NCI-H774 (cell line): ENCODE measurements at regions not wholly inside any gene's neighbourhood (a gene's known extent, or its start where the extent isn't known, plus 50 kb on each side); places are given as distances from the start of the nearest gene placed in this dataset.

Experiments used
- DNase-seq: peaks from one replicate; lab custom pipeline; 2025; lab: John Stamatoyannopoulos, UW

DNA sequence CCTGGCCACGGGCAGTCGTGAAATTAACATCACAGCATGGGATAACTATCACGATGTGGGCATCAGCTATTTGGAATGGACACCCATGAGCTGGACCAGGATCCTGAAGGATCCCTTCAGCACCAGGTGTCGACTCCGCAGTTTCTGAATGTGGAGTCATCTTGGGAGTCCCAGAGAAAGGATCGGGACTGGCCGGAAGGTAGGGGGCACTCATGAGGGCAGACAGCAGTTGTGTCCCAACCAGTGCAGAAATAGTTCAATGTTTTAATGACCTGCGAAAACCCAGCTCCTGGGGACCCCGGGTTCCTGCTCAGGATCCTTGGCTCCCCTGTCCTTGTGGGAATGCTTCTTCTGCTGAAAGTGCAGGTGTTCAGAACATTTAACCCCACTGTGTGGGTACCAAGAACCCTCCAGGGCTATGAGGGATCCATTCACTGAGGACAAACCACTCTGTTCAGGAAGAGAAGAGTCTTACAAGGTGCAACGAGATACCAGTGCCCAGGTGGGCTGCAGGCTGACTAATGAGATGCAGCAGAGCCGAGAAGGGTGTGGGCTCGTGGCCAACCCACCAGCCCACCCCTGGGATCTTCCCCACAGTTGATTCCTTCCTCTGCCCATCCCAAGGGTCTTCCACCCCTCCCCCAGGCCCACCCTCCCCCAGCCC is 154.8 kb downstream of the SALL1 start:
- no peak for DNase-seq

DNA sequence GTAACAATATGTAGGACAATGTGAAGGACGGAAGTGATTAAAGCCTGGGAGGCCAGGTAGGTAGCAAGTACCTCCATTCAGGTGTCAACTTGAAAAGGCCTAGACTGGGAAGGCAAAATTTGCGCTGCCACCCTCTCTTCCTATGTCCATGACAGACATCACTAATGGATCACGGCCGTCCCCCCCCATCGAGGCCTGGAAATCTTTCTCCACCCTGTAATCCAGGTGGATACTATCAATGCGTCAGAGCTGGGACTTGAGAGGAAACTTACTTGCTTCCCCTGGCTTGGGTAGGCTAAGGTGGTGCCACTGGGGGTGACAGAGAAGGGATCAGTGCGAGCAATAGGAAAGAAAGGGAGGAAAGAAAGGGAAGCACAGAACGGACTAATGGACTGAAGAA is 156.1 kb downstream of the SALL1 start:
- no peak for DNase-seq

DNA sequence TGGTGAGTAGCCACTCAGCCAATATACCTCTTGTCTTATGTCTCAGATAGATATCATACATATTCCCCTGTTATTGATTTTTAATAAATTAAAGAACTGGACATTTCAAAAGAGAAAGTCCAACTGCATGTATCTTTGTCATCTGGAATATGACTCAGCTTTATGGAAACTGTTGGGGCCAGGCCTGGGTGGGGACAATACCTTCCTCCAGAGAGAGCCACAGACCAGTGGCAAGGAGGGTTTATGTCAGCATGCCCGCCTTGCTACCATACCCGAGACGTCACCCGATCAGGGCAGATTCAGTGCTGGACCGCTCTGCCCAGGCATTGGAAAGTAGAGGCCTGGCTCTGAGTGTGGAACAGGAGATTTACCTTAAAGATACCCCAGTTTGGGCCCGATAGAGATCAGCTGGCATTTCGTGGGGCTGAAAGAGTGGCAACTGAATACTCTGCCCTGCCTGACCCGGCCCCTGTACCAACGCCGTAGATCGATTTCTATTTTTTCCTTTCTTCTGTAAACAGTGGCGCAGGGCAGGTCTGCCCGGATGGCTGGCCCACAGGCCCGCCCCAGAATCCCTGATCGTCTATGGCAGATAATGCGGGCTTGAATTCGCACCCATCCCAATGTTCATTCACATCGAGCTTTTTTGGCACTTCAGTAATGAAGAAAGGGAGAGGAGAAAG is 158.6 kb downstream of the SALL1 start:
- no peak for DNase-seq

DNA sequence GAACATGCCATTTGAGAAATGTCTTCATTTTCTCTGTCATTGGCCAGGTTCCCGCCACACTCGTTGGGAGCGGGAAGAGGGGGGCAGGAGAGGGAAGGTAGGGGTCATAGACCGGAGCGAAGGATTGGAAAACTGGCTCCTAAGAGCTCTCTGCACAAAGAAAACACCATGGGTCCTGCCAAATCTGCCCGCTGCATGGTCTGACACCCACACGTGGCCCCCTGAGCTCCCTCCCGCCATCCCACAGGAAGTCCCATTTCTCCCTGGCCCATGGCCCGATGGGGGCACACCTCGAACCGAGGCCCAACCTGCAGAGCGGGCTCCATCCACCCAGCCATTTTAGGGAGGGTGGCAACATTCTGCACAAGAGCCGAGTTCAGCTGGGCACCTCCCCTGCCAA is 159.6 kb downstream of the SALL1 start:
- no peak for DNase-seq

DNA sequence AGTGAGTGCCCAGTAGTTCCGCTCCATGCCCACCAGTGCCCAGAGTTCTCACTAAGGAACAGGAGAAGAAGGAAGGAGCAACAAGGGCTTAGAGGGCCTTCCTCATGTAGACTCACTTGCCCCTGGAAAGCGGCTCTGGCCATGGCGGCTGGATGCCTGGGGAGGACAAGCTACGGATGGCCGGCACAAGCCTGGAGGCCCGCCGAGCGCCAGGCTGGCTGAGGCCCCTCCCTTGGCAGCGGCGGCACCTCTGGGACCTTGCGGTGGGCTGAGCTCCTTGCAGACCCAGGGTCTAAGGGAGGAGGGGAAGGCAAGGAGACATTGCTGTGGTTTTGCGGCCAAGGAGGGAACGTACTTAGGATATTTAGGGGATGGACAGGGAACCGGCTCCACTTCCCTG is 160.1 kb downstream of the SALL1 start:
- DNase-seq: no peak

DNA sequence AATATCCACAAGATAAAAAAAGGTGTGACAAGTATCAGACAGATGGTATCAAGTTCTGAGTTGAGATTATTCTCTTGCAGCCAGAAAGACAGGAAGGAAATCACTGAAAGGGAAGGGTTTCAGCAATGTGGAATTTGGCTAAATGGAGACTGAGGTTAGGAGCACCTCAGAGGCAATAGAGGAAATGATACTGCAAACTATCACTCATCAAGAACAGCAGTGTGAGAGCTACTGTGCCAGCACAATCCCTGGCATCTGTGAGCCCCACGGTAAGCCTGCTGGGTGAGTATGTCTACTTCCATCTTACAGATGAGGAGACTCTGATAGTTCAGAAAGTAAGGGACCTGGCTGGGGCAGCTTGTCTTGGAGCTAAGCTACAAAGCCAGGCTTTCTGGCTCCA is 162.0 kb downstream of the SALL1 start:
- no peak for DNase-seq

DNA sequence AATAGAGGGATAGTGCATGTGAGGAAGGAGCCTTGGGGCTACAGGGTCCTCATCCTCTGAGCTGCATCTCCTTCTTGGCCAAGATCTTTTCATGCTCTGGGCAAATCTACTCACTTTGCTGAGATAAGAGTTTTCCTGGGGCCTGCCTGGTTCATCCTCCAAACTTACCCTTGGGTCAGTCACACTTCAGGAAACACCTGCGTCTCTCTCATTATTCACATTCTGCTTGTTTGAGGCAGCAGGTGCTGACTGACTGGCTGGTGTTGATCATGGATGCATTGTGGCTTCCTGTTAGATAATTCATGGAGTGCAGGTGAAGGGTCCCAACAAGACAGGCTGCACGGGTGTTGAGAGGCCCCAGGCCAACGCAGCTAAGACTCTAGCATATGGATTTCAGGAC is 162.6 kb downstream of the SALL1 start:
- peak; percentile 50 for DNase-seq

DNA sequence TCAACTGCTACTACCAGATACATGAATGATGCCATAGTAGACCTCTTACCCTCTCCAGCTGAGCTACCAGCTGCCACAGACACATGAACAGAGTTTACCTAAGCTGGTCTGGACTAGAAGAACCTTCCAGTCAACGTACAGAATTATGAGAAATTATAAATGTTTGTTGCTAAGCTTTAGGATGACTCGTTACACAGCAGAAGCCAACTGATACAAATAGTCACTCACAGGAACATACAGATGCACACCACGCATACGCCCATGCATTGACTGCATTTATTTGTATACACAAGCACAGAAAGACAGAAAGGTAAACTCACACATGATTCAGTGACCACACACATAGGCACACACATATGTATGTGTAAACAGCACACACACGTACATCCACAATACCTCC is 164.6 kb downstream of the SALL1 start:
- DNase-seq: no peak

DNA sequence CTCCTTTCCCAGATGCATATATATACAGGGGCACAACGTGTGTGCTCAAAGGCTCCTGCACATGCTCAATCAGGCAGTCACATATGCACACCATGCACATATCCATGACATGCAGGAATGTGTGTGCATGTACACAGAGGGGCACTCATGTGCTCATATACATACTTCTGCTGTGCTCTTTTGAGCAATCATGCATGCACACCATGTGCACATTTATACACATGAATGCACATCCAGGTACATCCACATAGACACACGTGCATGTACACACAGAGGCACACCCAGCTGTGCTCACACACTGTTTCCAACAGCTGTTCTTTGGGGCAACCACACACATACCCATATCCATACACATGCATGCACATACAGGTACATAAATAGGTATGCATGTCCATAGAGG is 165.3 kb downstream of the SALL1 start:
- DNase-seq: no peak

DNA sequence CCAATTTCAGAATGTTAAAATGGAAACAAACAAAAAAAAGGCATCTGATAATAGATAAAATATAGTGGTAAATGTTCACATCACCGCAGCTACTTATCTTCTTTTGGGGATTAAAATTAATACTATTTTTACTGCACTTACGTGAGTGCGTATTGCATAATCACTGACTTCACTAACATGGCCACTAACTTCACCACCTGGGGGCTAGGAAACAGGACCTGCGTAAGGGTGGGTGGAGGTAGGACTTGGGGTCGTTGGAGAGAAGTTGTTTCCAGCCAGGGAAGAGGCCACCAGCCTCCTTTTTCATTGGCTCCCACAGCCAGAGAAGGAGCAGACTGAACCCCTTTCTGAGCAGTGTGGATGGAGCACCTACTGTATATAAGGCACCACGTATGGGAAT is 166.4 kb downstream of the SALL1 start:
- no peak for DNase-seq

DNA sequence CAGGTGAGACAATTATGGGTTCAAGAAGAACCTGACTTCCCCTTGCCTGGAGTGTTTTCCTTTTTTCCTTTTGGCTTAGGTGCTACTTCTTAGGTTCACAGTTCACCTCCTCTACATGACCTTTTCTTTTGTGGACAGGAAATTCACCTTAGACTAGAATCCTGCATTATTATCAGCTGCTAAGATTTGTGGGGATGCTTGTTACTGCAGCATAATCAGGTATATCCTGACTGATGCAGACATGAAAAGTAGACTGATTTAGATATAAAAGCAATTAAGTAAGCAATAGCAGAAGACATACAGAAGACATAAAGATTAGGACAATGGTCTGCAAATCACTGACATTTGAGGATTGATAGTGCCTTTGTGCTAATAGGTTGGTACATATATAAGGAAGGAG is 168.3 kb downstream of the SALL1 start:
- no peak for DNase-seq

DNA sequence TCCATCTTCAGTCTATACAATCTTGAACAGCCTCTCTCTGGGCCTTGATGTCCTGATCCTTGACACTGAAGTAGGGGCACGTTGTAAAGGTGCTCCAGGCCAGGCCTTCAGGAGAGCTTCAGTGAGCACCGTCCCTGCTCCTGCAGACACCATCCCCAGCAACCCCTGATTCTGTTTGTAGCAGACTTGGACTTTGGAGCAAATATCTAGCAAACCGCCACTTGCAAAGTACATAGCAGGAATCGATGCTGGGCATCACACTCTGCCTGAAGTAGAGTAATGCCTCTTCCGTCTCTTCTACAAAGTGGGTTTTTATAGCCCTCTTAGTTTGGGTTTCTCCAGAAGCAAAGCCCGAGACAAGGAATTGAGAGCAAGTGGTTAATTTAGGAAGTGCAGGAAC is 169.1 kb downstream of the SALL1 start:
- DNase-seq: no peak

DNA sequence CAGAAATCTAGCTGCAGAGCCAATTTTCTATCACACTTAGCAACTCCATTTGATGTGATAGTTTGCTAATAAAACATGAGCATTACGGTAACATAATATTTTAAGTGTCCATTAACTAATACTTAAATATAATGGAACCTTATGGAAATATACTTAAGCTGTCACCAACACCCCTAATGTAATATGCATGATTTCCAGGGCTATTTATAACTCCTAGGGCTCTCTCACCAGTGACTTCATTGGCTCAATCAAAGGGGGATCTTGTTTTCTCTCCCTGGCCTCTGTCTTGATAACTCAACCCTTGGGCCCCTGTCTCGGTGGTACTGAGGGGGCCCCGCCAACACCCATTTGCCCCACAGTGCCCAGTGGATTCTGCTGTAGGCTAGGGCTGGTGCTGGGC is 170.4 kb downstream of the SALL1 start:
- no peak for DNase-seq

DNA sequence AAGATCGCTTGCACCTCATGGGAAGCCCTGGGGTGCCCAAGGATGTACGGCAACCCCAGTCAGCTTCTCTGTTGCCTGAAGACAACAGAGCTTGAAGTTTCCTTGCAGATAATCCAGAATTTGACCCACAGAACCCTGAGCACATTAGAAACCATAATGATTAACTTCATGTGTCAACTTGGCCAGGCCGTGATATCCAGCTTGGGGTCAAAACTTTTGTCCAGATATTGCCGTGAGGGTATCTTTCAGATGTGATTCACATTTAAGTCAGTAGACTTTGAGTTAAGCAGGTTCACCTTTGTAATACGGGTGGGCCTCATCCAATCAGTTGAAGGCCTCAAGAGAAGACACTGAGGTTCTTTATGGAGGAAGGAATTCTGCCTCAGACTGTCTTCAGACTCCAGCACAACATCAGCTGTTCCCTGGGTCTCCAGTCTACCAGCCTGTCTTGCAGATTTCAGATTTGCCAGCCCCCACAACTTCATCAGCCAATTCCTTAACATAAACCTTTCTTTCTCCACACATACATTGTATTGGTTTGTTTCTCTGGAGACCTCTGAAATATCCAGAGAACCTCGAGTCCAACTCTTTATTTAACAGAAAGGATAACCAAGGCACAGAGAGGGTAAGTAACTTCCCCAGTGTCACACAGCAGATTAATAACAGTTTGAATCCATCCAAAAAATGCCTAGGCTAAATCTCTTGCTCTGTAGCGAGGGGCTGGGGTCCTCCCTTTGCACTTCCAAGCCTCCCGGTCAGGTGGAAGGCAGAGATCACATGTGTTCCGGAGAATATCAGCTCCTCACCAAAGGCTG is 171.1 kb downstream of the SALL1 start:
- DNase-seq: no peak

DNA sequence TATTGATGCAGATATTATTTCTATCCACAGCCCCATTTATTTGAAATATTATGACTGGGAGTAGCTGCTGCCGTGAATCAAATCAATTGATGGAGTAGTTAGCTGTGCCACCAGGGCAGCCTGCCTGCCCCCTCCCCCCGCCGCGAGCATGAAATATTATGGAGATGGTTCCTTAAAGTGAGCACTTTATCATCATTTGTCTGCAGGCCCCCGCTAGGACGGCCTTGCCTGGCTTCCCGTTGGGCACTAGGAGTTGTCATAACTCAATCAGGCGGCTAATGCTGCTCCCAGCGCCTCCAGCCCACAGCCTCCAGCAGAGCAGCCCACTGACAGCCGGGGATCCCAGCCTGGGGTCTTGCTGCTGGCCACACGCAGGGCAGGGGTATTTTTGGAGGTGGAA is 173.9 kb downstream of the SALL1 start:
- no peak for DNase-seq

DNA sequence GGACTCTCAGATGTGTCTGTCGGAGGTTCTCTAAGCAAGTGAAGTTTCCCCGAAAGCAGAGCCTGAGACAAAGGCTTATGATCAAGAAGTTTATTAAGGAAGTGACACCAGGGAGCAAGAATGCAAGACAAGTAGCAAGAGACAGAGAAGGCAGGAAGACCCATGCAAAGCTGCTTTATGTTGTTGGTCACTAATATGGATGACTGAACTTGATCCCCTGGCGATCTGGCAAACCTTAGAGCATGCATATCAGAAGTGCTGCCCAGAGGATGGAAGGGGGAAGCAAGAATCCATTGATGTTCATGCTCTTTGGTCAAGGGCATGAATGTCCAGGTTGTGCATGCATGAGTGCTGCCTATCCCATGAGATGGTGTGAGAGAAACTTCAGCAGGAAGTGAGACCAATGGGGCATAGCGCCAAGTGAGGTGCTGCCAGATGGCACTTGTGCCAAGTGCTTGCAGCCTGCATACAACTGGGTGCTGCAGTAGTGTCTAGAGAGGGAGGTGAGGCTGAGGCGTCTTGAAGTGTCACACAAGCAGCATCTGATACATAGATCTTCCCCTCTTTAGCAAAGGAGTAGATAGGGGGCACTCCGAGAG is 176.5 kb downstream of the SALL1 start:
- no peak for DNase-seq

DNA sequence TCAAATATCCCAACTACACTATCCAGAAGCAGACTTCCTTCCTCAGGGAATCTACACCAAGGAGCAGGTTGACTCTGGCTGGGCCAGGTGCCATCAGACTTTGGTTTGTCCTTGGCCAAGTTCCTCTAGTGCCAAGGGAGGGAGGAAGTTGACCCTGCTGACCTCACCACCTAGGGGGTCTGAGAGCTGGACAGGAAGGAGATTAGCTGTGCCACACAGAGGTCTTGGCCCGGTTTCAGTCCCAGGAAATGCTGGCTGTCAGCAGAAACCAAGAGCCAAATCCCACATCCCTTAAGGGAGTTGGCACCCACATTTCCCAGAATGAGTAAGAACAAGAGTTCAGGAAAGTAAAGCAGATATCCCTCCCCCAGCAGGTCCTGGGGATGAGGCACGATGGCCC is 178.2 kb downstream of the SALL1 start:
- DNase-seq: no peak

DNA sequence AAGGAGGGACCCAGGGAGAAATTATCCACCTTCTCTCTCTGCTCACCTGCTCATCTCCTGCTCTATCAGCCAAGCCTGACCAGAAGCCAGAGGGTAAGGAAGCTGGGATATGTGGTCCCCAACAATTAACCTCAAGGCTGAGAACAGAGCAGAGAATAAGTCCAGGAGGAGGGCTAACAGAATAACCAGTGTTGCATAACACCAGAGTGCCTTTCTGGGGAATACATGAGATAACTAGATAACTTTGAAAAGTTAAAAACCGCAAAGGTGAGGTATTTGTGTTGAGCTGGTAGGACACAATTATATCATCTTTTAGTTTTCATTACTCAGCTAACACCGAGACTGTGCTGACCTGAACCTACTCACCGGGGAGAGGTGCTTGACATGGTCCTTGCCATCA is 180.8 kb downstream of the SALL1 start:
- DNase-seq: no peak

DNA sequence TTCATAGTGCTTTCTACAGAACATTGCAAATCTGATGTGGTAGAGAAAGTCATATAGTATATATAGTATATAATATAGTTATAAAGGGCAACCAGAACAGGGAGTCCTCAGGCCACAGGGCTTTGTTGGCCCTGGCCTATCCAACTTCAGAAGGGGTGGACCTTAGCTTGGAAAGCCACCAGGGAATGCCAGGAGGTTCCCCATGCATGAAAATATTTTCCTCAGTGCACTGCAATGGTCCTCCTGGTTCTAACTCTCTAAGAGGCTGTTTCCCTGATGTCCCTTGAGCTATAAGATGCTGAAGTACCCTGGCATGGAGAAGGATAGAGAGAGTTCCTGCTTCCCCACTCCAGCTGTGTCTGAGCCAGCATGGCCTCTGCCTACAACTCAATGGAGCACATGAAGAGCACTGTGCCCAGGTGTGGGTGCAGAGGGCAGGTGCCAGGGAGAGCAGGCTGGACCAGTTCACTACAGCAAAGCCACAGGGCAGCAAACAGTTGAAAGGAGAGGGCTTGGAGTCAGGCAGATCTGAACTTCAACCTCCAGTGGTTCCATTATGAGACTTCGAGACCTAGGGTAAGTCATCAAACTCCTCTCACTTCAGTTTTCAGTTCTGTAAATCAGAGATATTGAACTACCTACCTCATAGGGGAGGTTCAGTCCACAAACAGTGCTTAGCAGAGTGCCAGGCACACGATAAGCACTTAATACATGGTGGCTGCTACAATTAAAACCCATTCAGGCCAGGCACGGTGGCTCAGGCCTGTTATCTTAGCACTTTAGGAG is 183.1 kb downstream of the SALL1 start:
- no peak for DNase-seq

DNA sequence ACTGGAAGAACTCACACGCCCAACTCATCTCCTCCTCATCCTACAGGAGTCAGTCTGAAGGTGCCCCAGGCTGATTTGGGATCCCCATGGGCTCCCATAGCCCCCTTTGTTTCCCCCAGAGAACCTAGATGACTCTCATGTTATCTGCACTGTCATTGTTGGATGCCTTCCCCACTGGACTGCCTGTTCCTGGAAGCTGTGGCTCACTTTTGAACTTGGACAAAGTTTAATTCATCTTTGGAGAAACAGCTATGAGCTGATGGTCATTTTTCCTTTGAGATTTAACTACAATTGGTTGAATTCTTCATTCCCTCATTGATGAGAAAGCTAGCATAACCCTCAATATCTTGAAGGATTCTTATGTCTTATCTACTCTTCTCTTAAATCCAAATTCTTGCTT is 186.6 kb downstream of the SALL1 start:
- DNase-seq: no peak

DNA sequence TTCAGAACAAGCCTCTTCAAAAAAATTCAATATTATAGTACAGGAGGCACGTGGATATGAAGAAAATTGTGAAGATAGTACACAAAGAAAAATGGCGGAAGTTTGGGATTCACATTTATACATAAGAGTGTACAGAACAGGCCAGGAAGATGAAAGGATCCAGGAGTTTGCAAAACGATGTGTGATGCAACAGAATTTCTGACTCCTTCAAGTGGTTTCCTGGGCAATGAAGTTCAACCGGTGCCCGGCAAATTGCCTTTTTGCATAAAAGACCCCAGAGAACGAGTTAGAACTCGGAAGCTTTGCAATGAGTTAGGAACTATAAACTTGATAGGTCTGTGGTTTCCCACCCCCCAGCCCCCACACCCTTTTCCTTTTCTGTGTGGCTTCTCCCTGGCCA is 189.1 kb downstream of the SALL1 start:
- DNase-seq: no peak
